Keratinocyte (primary cell): ENCODE measurements at regions not wholly inside any gene's neighbourhood (a gene's known extent, or its start where the extent isn't known, plus 50 kb on each side); places are given as distances from the start of the nearest gene placed in this dataset.

ENCODE experiments used
- DNase-seq: peaks from one replicate; pipeline ENCODE4 v3.0.0-alpha.2; 2011; ENCODE audit warnings: low read depth, missing footprints, low spot score
- FAIRE-seq: peaks from 2 replicates; lab custom pipeline; 2011; peaks lifted over from hg19 to GRCh38; lab: Jason Lieb, UNC
- H2AFZ ChIP-seq: 2 replicates; pipeline ENCODE4 v1.6.0; 2012; ENCODE audit warnings: low read length, control low read depth, inconsistent platforms; ENCODE audit not compliant: control insufficient read depth
- H3K27ac ChIP-seq: 2 replicates; pipeline ENCODE4 v1.5.1; 2011; ENCODE audit warnings: low read length; ENCODE audit not compliant: control insufficient read depth, insufficient read depth
- H3K27me3 ChIP-seq: 3 replicates; pipeline ENCODE4 v1.6.0; 2011; ENCODE audit warnings: low read length; ENCODE audit not compliant: control insufficient read depth, insufficient read depth; ENCODE audit errors: extremely low read depth
- H3K36me3 ChIP-seq, 2 experiments: 2 replicates in 1 of 2; 3 replicates in 1 of 2; pipeline ENCODE4 v1.5.1; 2011; ENCODE audit warnings: low read length in 2 of 2, mild to moderate bottlenecking in 1 of 2; ENCODE audit not compliant: control insufficient read depth in 2 of 2, insufficient read depth in 2 of 2; ENCODE audit errors: extremely low read depth in 1 of 2
- H3K4me1 ChIP-seq: 3 replicates; pipeline ENCODE4 v1.5.1; 2011; ENCODE audit warnings: low read length; ENCODE audit not compliant: control insufficient read depth, insufficient read depth; ENCODE audit errors: extremely low read depth
- H3K4me2 ChIP-seq: 3 replicates; pipeline ENCODE4 v1.6.0; 2011; ENCODE audit warnings: low read depth, low read length; ENCODE audit not compliant: control insufficient read depth, insufficient read depth; ENCODE audit errors: extremely low read depth
- H3K4me3 ChIP-seq, 3 experiments: fragments of 200-600 bp in 1 of 3; sonication (generic) in 1 of 3; 2 replicates in 2 of 3; 3 replicates in 1 of 3; pipeline ENCODE4 v1.5.1; 2011 to 2016; ENCODE audit warnings: low read length in 3 of 3, mild to moderate bottlenecking in 3 of 3, control low read depth in 2 of 3, inconsistent platforms in 1 of 3, low read depth in 1 of 3, mixed read lengths in 1 of 3, mixed run types in 1 of 3, moderate library complexity in 1 of 3; ENCODE audit not compliant: control insufficient read depth in 2 of 3, insufficient read depth in 2 of 3; ENCODE audit errors: extremely low read depth in 1 of 3
- H3K79me2 ChIP-seq: 2 replicates; pipeline ENCODE4 v1.6.0; 2012; ENCODE audit warnings: low read length; ENCODE audit not compliant: control insufficient read depth, insufficient read depth
- H3K9ac ChIP-seq: 3 replicates; pipeline ENCODE4 v1.6.0; 2011; ENCODE audit warnings: low read length; ENCODE audit not compliant: control insufficient read depth, insufficient read depth; ENCODE audit errors: extremely low read depth
- H3K9me1 ChIP-seq: 3 replicates; pipeline ENCODE4 v1.6.0; 2011; ENCODE audit warnings: low read length; ENCODE audit not compliant: control insufficient read depth, insufficient read depth; ENCODE audit errors: extremely low read depth
- H3K9me3 ChIP-seq: 2 replicates; pipeline ENCODE4 v1.5.1; 2012; ENCODE audit warnings: low read depth, low read length; ENCODE audit not compliant: control insufficient read depth
- H4K20me1 ChIP-seq: 3 replicates; pipeline ENCODE4 v1.6.0; 2011; ENCODE audit warnings: low read length; ENCODE audit not compliant: control insufficient read depth, insufficient read depth; ENCODE audit errors: extremely low read depth
- EZH2 ChIP-seq: IDR thresholded peaks from one replicate; pipeline ENCODE4 v1.6.1; 2012; ENCODE audit warnings: inconsistent platforms, mild to moderate bottlenecking, low read length, moderate library complexity
- dilution Hi-C: fragments of 300-500 bp; cut with MboI; formaldehyde crosslinking; loops from one replicate; pipeline ENCODE4 v1.7.0; 2020; ENCODE audit warnings: low sequenced_read_pairs; ENCODE audit not compliant: extremely low pct_ligation_motif_present
- TF ChIP-seq, protein P1 (sequence below), 3 experiments: IDR thresholded peaks in 1 of 3; conservative IDR thresholded peaks in 1 of 3; optimal IDR thresholded peaks in 1 of 3; 2 replicates in 2 of 3; 3 replicates in 1 of 3; pipeline versions ENCODE3 to v1.5.1; 2011; ENCODE audit warnings: low read length in 3 of 3, mild to moderate bottlenecking in 3 of 3, moderate library complexity in 2 of 3, control low read depth in 1 of 3, inconsistent platforms in 1 of 3; ENCODE audit not compliant: insufficient read depth in 2 of 3; ENCODE audit errors: extremely low read depth in 1 of 3

DNA sequence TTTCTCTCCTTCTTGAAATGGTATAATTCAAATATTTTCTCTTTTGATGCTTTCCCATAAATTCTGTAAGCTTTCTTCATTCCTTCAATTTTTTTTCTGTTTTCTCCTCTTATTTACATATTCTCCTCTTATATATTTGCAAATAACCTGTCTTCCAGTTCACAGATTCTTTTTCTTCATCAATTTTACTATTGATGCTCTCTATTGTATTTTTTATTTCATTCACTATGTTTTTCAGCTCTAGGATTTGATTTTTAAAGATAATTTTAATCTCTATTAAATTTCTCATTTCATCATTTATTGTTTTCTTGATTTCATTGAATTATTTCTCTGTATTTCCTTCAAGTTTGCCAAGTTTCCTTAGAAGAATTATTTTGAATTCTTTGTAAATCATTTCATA lies 54.0 kb upstream of the PRPS1L1 start:
- Histone ChIP-seq H3K36me3 (no peaks in the 10 kb centered on the region), H3K9me3 (no peaks in the 10 kb centered on the region), H3K9ac (no peak overlapping the region), H3K79me2 (no peaks in the 10 kb centered on the region), H3K27ac (no peak overlapping the region), H4K20me1 (no peaks in the 10 kb centered on the region), H3K4me3 (no peak overlapping the region), H3K9me1 (no peaks in the 10 kb centered on the region), H2AFZ (no peak overlapping the region), H3K4me1 (peaks cover 6% of the 10 kb centered on the region), H3K4me2 (no peak overlapping the region), H3K27me3 (peaks cover 6% of the 10 kb centered on the region)
- FAIRE-seq (no peak), DNase-seq (no peak)
- TF ChIP-seq EZH2: no peak
- TF ChIP-seq, protein P1, sequence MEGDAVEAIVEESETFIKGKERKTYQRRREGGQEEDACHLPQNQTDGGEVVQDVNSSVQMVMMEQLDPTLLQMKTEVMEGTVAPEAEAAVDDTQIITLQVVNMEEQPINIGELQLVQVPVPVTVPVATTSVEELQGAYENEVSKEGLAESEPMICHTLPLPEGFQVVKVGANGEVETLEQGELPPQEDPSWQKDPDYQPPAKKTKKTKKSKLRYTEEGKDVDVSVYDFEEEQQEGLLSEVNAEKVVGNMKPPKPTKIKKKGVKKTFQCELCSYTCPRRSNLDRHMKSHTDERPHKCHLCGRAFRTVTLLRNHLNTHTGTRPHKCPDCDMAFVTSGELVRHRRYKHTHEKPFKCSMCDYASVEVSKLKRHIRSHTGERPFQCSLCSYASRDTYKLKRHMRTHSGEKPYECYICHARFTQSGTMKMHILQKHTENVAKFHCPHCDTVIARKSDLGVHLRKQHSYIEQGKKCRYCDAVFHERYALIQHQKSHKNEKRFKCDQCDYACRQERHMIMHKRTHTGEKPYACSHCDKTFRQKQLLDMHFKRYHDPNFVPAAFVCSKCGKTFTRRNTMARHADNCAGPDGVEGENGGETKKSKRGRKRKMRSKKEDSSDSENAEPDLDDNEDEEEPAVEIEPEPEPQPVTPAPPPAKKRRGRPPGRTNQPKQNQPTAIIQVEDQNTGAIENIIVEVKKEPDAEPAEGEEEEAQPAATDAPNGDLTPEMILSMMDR (optimal IDR thresholded peaks at IDR 0.05 in 1 of 3, IDR thresholded peaks at IDR 0.05 in 1 of 3, conservative IDR thresholded peaks at IDR 0.05 in 1 of 3; ENCODE audit: extremely low read depth in 1 of 3, insufficient read depth in 2 of 3, low read length in 3 of 3): no peak
- dilution Hi-C loops: no loop called here

DNA sequence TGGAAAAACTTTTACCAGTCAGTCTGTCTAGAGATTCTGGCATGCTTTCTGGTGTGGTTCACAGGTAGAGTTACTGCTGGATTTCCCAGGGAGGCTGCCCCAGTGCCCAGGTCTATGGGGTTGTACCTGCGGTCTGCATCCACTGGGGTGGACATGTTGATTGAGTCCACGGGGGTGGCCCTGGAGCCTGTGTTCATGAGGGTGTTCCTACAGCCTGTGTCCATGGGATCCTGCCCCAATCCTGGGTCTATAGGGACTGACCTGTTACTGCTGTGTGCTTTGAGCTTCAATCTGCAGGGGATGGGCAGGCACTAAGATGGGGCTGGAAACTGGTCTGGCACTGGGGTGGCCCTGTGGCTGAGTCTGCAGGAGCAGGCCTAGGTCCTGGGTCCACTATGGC lies 54.5 kb upstream of the PRPS1L1 start:
- no peak overlapping the region for H3K9ac ChIP-seq

More for the DNA sequence above, 54.5 kb upstream of the PRPS1L1 start:
- H3K27ac ChIP-seq: no peak overlapping the region
- H3K4me1 ChIP-seq: peaks cover 7% of the 10 kb centered on the region
- no peak overlapping the region for H2AFZ ChIP-seq
- no peaks in the 10 kb centered on the region for H3K36me3 ChIP-seq
- no peaks in the 10 kb centered on the region for H4K20me1 ChIP-seq
- H3K4me2 ChIP-seq: no peak overlapping the region
- no peak for FAIRE-seq
- H3K79me2 ChIP-seq: no peaks in the 10 kb centered on the region
- TF ChIP-seq, protein P1 (optimal IDR thresholded peaks at IDR 0.05 in 1 of 3, IDR thresholded peaks at IDR 0.05 in 1 of 3, conservative IDR thresholded peaks at IDR 0.05 in 1 of 3; ENCODE audit: extremely low read depth in 1 of 3, insufficient read depth in 2 of 3, low read length in 3 of 3): no peak
- TF ChIP-seq EZH2: no peak
- dilution Hi-C loops: no loop called here
- H3K9me3 ChIP-seq: no peaks in the 10 kb centered on the region
- DNase-seq: no peak
- H3K9me1 ChIP-seq: no peaks in the 10 kb centered on the region
- no peak overlapping the region for H3K4me3 ChIP-seq
- peaks cover 10% of the 10 kb centered on the region for H3K27me3 ChIP-seq
